ENCODE measurements at regions not wholly inside any gene's neighbourhood (a gene's known extent, or its start where the extent isn't known, plus 50 kb on each side); places are given as distances from the start of the nearest gene placed in this dataset.
A peak's percentile ranks its signal among the peaks of the same experiment; 100 is the strongest.
"Not testable (repeated sequence)": the region's sequence is repeated elsewhere in the genome, so short reads cannot be mapped to it uniquely, and the experiment has no call there.

GRCh38 chr5:20370061-20370460, 382.1 kb upstream of the CDH18 start:
- no peak for DNase-seq (ENCODE audit: low spot score)
- FAIRE-seq = peak; percentile 8

DNA sequence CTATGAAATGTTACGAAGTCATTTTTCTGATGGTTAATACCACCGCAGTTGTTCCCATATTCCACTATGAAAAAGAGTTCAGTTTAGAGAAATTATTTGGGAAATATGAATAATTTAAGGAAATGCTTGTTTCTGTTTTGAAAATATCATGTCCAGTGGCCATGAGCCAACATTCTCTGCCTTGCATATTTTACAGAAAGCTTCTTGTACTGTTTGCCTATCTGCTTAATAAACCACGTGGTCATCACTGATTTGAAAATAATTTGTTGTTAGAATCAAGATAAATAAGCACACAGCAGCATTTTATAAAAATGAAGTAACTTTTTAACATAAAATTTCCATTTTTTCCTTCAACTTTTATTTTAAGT, 381.5 kb upstream of the CDH18 start:
- FAIRE-seq = no peak
- DNase-seq (ENCODE audit: low spot score) = no peak

DNA sequence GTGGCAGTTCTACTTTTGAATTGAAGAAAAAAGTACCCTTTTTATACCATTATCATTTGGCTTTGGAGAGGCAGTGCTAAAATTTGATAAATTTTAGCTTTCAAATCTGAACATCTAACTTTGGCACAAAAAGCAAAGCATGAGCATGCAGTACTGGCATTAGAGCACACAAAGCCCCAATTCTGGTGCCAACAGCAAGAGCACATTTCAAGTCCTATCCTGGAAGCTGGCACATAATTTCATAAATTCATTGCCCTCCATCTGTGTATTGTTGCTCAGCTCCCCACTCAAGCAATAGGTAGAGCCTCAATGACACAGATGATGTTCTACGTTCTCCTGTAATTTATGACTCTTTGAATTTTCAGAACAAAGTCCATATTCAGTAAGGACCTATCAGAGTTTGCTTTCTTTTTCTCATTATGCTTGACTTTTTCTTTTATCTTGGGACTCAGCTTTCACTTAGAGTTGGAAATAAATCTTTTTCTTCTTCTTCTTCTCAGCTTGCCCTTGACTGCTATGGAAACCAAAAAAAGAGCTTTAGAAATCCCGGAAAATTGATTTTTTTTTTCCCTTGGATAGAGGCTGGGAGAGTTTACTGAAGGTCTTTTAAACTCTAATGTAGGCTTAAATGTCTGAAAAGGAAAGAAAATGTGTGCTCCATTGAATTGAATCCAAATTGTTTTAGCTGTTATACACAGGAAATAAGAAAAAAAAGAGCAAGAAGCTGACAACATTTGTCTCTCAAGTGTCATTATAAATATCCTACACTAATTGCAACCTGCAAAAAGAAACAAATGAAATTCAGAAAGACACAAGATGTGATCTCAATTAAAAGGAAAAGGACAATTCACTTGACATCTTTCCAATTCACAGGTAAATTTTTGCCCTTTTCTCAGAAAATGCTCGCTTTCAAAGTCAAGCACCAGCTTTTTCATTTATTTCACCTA, 380.8 kb upstream of the CDH18 start:
- FAIRE-seq (no peak), DNase-seq (ENCODE audit: low spot score) (no peak)

DNA sequence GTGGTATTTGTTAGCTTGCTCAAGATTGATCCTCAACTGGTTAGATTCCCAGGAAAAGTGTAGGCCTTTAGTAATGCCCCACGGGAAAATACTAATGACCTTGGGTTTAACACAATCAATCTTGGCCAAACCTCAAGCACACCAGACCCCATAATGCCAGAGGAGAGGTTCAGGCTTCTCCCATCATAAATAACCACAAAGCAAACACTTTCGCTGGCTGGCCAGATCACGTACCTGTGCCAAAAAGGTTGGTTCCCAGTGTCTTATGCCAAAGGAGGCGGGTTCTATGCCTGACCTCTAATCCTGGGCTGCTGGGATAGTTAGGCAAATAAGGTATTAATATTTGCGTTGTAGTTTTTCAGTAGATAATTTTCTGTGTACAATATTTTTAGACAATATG, 379.2 kb upstream of the CDH18 start:
- DNase-seq (ENCODE audit: low spot score) = no peak
- FAIRE-seq = no peak

GRCh38 chr5:20360263-20360662, 372.3 kb upstream of the CDH18 start:
- DNase-seq (ENCODE audit: low spot score) (no peak), FAIRE-seq (no peak)

DNA sequence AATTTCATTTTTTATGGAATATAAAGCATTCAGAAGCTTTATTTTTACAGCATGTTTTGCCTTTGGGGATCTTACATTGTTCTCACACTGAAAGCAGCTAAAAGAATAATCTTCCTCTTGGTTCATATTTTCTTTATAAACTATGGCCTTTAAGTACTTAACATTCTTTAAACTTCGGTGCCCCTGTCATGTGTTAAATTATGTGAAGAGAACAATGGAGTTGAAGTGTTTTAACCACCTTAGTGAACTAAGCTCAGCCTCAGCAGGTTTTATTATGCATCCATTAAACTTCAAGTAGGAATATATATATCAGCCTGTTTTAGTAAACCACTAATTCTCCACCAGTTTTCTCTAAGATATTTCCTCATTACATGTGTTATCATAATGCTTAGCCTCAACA, 371.4 kb upstream of the CDH18 start:
- no peak for FAIRE-seq
- DNase-seq (ENCODE audit: low spot score) = no peak

- FAIRE-seq (no peak), DNase-seq (ENCODE audit: low spot score) (no peak)
Observed at GRCh38 chr5:20353499-20353898, 365.5 kb upstream of the CDH18 start.

- FAIRE-seq (no peak), DNase-seq (ENCODE audit: low spot score) (no peak)
Observed at GRCh38 chr5:20351849-20352248, 363.8 kb upstream of the CDH18 start.

GRCh38 chr5:20348321-20348720, 360.3 kb upstream of the CDH18 start:
- no peak for DNase-seq (ENCODE audit: low spot score)
- no peak for FAIRE-seq

- FAIRE-seq = no peak
- no peak for DNase-seq (ENCODE audit: low spot score)
Observed at GRCh38 chr5:20347334-20347733, 359.3 kb upstream of the CDH18 start.

DNA sequence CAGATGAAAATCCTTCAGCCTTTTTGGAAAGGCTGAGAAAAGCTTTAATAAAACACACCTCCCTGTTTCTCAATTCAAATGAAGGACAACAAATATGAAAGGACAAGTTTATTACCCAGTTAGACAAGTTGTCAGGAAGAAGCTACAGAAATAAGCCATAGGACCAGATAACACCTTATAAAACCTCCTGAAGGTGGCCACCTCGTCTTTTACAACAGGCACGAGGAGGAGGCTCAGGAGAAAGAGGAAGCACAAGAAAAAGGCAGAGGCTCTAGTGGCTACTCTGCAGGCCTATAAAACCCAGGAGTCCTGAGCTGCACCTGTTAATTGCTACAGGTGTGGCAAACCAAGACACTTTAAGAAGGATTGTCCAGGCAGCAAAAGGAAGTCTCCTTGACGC, 352.1 kb upstream of the CDH18 start:
- FAIRE-seq = no peak
- DNase-seq (ENCODE audit: low spot score) = no peak

GRCh38 chr5:20335978-20336377, 348.0 kb upstream of the CDH18 start:
- DNase-seq (ENCODE audit: low spot score) (no peak), FAIRE-seq (no peak)

DNA sequence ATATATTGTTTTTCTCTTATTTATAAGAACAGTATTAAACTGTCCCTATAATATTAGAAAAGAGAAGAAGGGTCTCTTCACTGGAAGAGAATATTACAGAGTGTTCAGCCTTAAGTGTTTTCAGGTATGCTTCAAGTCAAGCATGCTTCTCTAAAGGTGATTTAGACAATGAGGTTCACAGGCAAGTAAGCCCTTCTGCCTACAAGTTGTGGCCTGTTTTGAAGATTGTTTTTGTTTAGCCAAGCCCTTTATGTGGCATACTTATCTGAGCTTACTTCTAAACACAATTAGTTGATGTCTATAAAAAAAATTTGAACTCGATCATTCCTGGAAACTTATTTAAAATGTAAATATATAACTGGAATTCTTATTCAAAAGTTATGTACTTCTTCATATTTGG, 343.8 kb upstream of the CDH18 start:
- DNase-seq (ENCODE audit: low spot score) (no peak), FAIRE-seq (no peak)

- FAIRE-seq = no peak
- DNase-seq (ENCODE audit: low spot score) = no peak
Observed at GRCh38 chr5:20323323-20323722, 335.3 kb upstream of the CDH18 start.

DNA sequence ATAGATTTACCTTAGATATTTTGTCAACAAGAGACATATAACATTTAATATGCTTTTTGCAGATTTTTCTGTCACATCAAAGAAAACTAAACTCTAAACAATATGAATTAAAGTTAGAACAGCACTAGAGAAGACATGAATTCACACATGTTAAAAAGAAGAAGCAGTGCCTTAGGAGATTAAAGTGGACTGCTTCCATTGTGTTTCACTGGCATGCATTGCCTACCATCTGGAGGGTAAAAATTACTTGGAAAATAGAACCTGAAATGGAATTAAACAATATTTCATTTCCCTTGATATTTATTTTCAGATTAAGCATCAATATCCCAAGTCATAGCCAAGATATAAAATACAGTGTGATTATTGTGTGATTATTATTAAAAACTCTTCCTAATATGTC, 319.4 kb upstream of the CDH18 start:
- no peak for FAIRE-seq
- no peak for DNase-seq (ENCODE audit: low spot score)

DNA sequence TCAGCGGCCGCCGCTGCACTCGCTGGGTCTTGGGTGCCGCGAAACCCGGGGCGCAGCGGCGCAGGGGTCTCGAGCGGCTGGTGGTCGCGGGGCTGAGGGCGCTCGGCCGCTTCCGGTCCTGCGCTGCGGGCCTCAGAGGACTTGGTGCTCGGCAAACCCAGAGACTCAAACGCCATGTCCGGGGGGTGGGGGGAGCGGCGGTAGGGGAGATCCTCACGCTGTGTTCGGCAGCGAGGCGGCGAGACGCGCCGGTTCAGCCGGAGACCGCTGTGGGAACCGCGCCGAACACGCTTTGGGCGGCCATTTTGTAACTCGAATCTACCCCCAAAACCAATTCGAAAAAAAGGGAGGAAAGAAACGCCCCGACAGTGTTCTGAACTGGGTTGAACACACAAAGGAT, 317.5 kb upstream of the CDH18 start:
- FAIRE-seq = no peak

DNA sequence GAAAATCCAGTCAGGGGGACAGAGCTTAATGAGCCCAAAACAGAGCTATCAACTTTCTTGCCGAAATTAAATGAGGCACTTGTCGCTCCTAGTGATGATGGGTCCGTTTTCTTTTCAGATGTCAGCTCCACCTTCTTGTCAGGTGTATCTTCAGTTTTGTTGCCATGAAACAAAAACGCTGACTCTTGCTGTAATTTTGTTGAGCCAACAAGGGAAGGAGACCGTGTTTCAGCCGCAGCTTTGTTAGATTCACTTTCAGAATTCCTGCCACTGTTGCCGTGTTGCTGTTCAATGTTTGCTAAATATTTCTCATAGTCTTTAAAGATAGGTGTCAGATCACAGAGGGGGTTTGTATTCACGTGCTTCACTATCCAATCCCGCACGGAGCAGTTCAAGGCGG, 316.6 kb upstream of the CDH18 start:
- DNase-seq (ENCODE audit: low spot score); FAIRE-seq: not testable (repeated sequence)

More for the DNA sequence above, 317.5 kb upstream of the CDH18 start:
- no peak for DNase-seq (ENCODE audit: low spot score)

GRCh38 chr5:20300110-20300509, 312.1 kb upstream of the CDH18 start:
- DNase-seq (ENCODE audit: low spot score) = no peak
- no peak for FAIRE-seq

- DNase-seq (ENCODE audit: low spot score) (no peak), FAIRE-seq (peak; percentile 45)
Observed at GRCh38 chr5:20294696-20295095, 306.7 kb upstream of the CDH18 start.

DNA sequence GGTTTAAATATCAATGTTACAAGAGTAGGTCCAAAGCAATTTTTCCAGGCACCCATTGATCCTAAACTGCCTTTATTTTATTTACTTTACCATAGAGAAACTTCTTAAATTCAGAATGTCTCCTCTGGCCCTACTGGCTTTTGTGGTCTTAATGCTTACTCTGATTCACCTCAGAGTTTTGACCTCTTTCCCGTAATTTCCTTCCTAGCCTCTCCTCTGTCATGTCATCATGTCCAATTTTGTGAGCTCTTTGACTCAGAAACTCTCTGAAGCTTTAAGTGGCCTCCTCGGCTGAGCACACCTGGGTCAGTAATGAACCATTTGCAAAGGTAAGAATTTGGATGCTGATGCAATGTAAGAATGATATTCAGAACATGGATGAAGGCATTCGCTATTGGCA, 303.8 kb upstream of the CDH18 start:
- no peak for FAIRE-seq

GRCh38 chr5:20287640-20288039, 299.6 kb upstream of the CDH18 start:
- DNase-seq (ENCODE audit: low spot score) (no peak), FAIRE-seq (no peak)

More for the DNA sequence above, 303.8 kb upstream of the CDH18 start:
- DNase-seq (ENCODE audit: low spot score) = no peak

- peak; percentile 95 for FAIRE-seq
- DNase-seq (ENCODE audit: low spot score) = peak; percentile 88
Observed at GRCh38 chr5:20286512-20286911, 298.5 kb upstream of the CDH18 start.

DNA sequence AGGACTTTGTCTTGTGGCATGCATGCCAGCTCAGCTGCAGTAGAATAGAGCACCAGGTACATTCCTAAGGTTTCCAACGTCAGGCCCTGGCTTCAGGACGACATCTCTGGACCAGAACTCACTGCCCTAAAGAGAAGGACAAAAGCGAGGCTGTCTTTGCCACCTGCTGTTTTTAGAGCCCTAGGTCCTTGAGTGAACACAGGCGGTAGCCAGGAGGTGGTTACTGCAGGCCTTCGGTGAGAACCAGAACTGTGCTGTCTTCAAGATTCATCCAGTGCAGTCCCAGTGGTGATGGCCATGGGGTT, 288.9 kb upstream of the CDH18 start:
- no peak for FAIRE-seq

More for the DNA sequence above, 288.9 kb upstream of the CDH18 start:
- DNase-seq (ENCODE audit: low spot score) = no peak

Data from RCC 7860 (cell line).